ENCODE measurements at regions not wholly inside any gene's neighbourhood (a gene's known extent, or its start where the extent isn't known, plus 50 kb on each side); places are given as distances from the start of the nearest gene placed in this dataset.

GRCh38 chr12:24707334-24707733 is 241.6 kb downstream of the BCAT1 start:
- Histone ChIP-seq H3K9me3 (replicated peaks; ENCODE audit: control insufficient read depth, insufficient read depth, low read depth, low read length) (no peaks in the 10 kb centered on the region), H3K9me1 (ENCODE audit: control insufficient read depth, insufficient read depth, low read length) (no peaks in the 10 kb centered on the region), H2AFZ (ENCODE audit: low read depth, low read length) (no peak overlapping the region), H3K4me1 (replicated peaks in 1 of 2; ENCODE audit: control insufficient read depth in 2 of 2, insufficient read depth in 2 of 2, low read length in 2 of 2) (peaks cover 0 to 22% of the 10 kb centered on the region in 2 experiments; a peak in 3 of 5 replicates), H3K36me3 (ENCODE audit: control insufficient read depth, insufficient read depth, low read length) (no peaks in the 10 kb centered on the region), H3K9ac (ENCODE audit: insufficient read depth in 1 of 2, low read depth in 2 of 2, low read length in 2 of 2) (no peak overlapping the region), H3K4me3 (no peak overlapping the region), H3K4me2 (ENCODE audit: insufficient read depth, low read length) (no peak overlapping the region), H4K20me1 (replicated peaks; ENCODE audit: control insufficient read depth, insufficient read depth, low read length) (no peaks in the 10 kb centered on the region), H3K27me3 (ENCODE audit: control insufficient read depth in 2 of 2, insufficient read depth in 2 of 2, low read length in 2 of 2) (no peaks in the 10 kb centered on the region), H3K79me2 (ENCODE audit: control insufficient read depth, insufficient read depth, low read length) (no peaks in the 10 kb centered on the region), H3K27ac (ENCODE audit: extremely low read depth, low read depth, low read length) (no peak overlapping the region)
- intact Hi-C loops (cut with micrococcal nuclease) = no loop called here
- no peak for ATAC-seq
- no peak for TF ChIP-seq ILF3 (IDR thresholded peaks at IDR 0.05; ENCODE audit: borderline replicate concordance)
- in situ Hi-C loops (cut with MboI) = no loop called here
- DNase-seq (ENCODE audit: extremely low read depth in 1 of 4, low spot score in 3 of 4) = no peak
- CTCF ChIA-PET (ENCODE audit: low intra/inter-chr PET ratio) = no interaction called here
- 55% methylated on average over 1 of the region's 1 CpG for WGBS (ENCODE audit: insufficient coverage, low coverage, missing lambda C conversion rate)
- BruUV-seq (replicated peaks) = no TSS peak
- no peak for FAIRE-seq
- POLR2A ChIA-PET = no interaction called here

GRCh38 chr12:24705741-24706358 is 243.1 kb downstream of the BCAT1 start:
- WGBS (ENCODE audit: insufficient coverage, low coverage, missing lambda C conversion rate) = 5% methylated on average over 4 of the region's 4 CpGs
- no peaks in the 10 kb centered on the region for H3K9me1 ChIP-seq (ENCODE audit: control insufficient read depth, insufficient read depth, low read length)
- intact Hi-C loops (cut with micrococcal nuclease) (no loop called here), in situ Hi-C loops (cut with MboI) (no loop called here)
- TF ChIP-seq SPI1 (IDR thresholded peaks at IDR 0.05; ENCODE audit: borderline replicate concordance, low read depth, low read length) (peak; percentile 86), SNAPC5 (CRISPR knock-in tag; IDR thresholded peaks at IDR 0.05) (no peak), SMAD2 (IDR thresholded peaks at IDR 0.05; ENCODE audit: low read depth, low read length) (no peak), ZNF609 (CRISPR knock-in tag; IDR thresholded peaks at IDR 0.05; ENCODE audit: borderline replicate concordance) (no peak), NUFIP1 (IDR thresholded peaks at IDR 0.05; ENCODE audit: partially characterized antibody) (no peak)
- no peaks in the 10 kb centered on the region for H3K27me3 ChIP-seq (ENCODE audit: control insufficient read depth in 2 of 2, insufficient read depth in 2 of 2, low read length in 2 of 2)
- POLR2A ChIA-PET = interaction anchor here (1.1 to 1.3 kb wide), 3 partner anchors 9 to 16 kb away, joined by 3 to 4 read pairs (median 4); no protein-coding TSS in a partner anchor
- H4K20me1 ChIP-seq (replicated peaks; ENCODE audit: control insufficient read depth, insufficient read depth, low read length) = no peaks in the 10 kb centered on the region
- no TSS peak for BruUV-seq (replicated peaks)
- H3K27ac ChIP-seq (ENCODE audit: extremely low read depth, low read depth, low read length) = no peak overlapping the region
- H3K4me3 ChIP-seq = no peak overlapping the region
- ATAC-seq = peak; percentile 15; the same call in 1 of the 3 replicates
- DNase-seq (ENCODE audit: extremely low read depth in 1 of 4, low spot score in 3 of 4) = no peak
- no peaks in the 10 kb centered on the region for H3K9me3 ChIP-seq (replicated peaks; ENCODE audit: control insufficient read depth, insufficient read depth, low read depth, low read length)
- FAIRE-seq = no peak
- peak overlapping the region; percentile 23; the same call in 1 of the 2 replicates for H3K4me2 ChIP-seq (ENCODE audit: insufficient read depth, low read length)
- H3K4me1 ChIP-seq (replicated peaks in 1 of 2; ENCODE audit: control insufficient read depth in 2 of 2, insufficient read depth in 2 of 2, low read length in 2 of 2) = peaks cover 0 to 22% of the 10 kb centered on the region in 2 experiments; a peak in 3 of 5 replicates
- CTCF ChIA-PET (ENCODE audit: low intra/inter-chr PET ratio) = no interaction called here
- peak overlapping the region; percentile 75 for H2AFZ ChIP-seq (ENCODE audit: low read depth, low read length)
- no peak overlapping the region for H3K9ac ChIP-seq (ENCODE audit: insufficient read depth in 1 of 2, low read depth in 2 of 2, low read length in 2 of 2)
- H3K79me2 ChIP-seq (ENCODE audit: control insufficient read depth, insufficient read depth, low read length) = no peaks in the 10 kb centered on the region
- no peaks in the 10 kb centered on the region for H3K36me3 ChIP-seq (ENCODE audit: control insufficient read depth, insufficient read depth, low read length)
